HepG2 (cell line): ENCODE measurements at regions not wholly inside any gene's neighbourhood (a gene's known extent, or its start where the extent isn't known, plus 50 kb on each side); places are given as distances from the start of the nearest gene placed in this dataset.

ENCODE experiments used
- CBX2 ChIP-seq, 2 experiments: fragments of 200-600 bp in 1 of 2; sonication (generic); formaldehyde crosslinking in 1 of 2; IDR thresholded peaks; 2 replicates each; pipeline versions ENCODE4 v1.7.0 to v1.8.1; 2018 to 2022; ENCODE audit warnings: low read depth in 2 of 2, low read length in 1 of 2, mild to moderate bottlenecking in 1 of 2, missing genetic modification reagents in 1 of 2
- DPF2 ChIP-seq: sonication (generic); formaldehyde crosslinking; IDR thresholded peaks from 2 replicates; pipeline ENCODE4 v1.4.0; 2020; ENCODE audit warnings: mild to moderate bottlenecking, low read depth, missing genetic modification reagents, borderline replicate concordance
- ETV5 ChIP-seq: IDR thresholded peaks from 2 replicates; pipeline ENCODE4 v1.6.1; 2018; ENCODE audit warnings: missing biosample characterization, missing genetic modification reagents, inconsistent platforms, borderline replicate concordance
- MED8 ChIP-seq: sonication (generic); formaldehyde crosslinking; IDR thresholded peaks from 2 replicates; pipeline ENCODE4 v1.8.1; 2023; ENCODE audit warnings: mild to moderate bottlenecking, missing genetic modification reagents; ENCODE audit not compliant: insufficient replicate concordance
- NFE2L1 ChIP-seq: sonication (generic); formaldehyde crosslinking; IDR thresholded peaks from 2 replicates; pipeline ENCODE4 v1.4.0; 2020; ENCODE audit warnings: missing genetic modification reagents, mild to moderate bottlenecking, borderline replicate concordance
- PAWR ChIP-seq: sonication (generic); formaldehyde crosslinking; IDR thresholded peaks from 2 replicates; pipeline ENCODE4 v1.4.0; 2020; ENCODE audit warnings: missing genetic modification reagents, mild to moderate bottlenecking, borderline replicate concordance
- PITX1 ChIP-seq: sonication (generic); formaldehyde crosslinking; IDR thresholded peaks from 2 replicates; pipeline ENCODE4 v1.5.1; 2020; ENCODE audit warnings: mild to moderate bottlenecking, missing genetic modification reagents
- RARA ChIP-seq: IDR thresholded peaks from 2 replicates; pipeline ENCODE4 v1.6.1; 2016; ENCODE audit warnings: missing genetic modification reagents, missing compliant biosample characterization
- RCOR2 ChIP-seq: IDR thresholded peaks from 2 replicates; pipeline ENCODE4 v1.6.1; 2016; ENCODE audit warnings: missing biosample characterization, missing genetic modification reagents
- SMAD1 ChIP-seq: sonication (generic); formaldehyde crosslinking; IDR thresholded peaks from 2 replicates; pipeline ENCODE4 v1.4.0; 2020; ENCODE audit warnings: missing genetic modification reagents, low read depth, mild to moderate bottlenecking, borderline replicate concordance
- SRSF4 ChIP-seq: fragments of 200-400 bp; formaldehyde crosslinking; IDR thresholded peaks from one replicate; pipeline ENCODE4 v1.6.1; 2018; ENCODE audit warnings: mild to moderate bottlenecking, low read depth, low read length, moderate library complexity; ENCODE audit not compliant: poor library complexity, severe bottlenecking
- TBX3 ChIP-seq: fragments of 450-650 bp; IDR thresholded peaks from 2 replicates; pipeline ENCODE4 v1.6.1; 2017; ENCODE audit warnings: antibody characterized with exemption, mild to moderate bottlenecking, inconsistent platforms, borderline replicate concordance
- TOPORS ChIP-seq: sonication (generic); formaldehyde crosslinking; IDR thresholded peaks from 2 replicates; pipeline ENCODE4 v1.8.0; 2023; ENCODE audit warnings: mild to moderate bottlenecking, missing genetic modification reagents
- U2AF1 ChIP-seq: fragments of 200-400 bp; formaldehyde crosslinking; optimal IDR thresholded peaks from 2 replicates; pipeline ENCODE3; 2017; ENCODE audit warnings: mild to moderate bottlenecking, low read depth, low read length
- ZNF207 ChIP-seq: fragments of 450-650 bp; IDR thresholded peaks from 2 replicates; pipeline ENCODE4 v1.6.1; 2016; ENCODE audit warnings: antibody characterized with exemption, borderline replicate concordance
- ZNF232 ChIP-seq: sonication (generic); formaldehyde crosslinking; IDR thresholded peaks from 2 replicates; pipeline ENCODE4 v1.4.0; 2020; ENCODE audit warnings: missing genetic modification reagents, borderline replicate concordance
- ZNF674 ChIP-seq: sonication (generic); formaldehyde crosslinking; IDR thresholded peaks from 2 replicates; pipeline ENCODE4 v1.5.0; 2020; ENCODE audit warnings: low read depth, mild to moderate bottlenecking, missing genetic modification reagents
- ZNF790 ChIP-seq: sonication (generic); formaldehyde crosslinking; IDR thresholded peaks from 2 replicates; pipeline ENCODE4 v1.8.0; 2022; ENCODE audit warnings: missing genetic modification reagents, mild to moderate bottlenecking, borderline replicate concordance
- ZSCAN9 ChIP-seq: IDR thresholded peaks from 2 replicates; pipeline ENCODE4 v1.6.1; 2016; ENCODE audit warnings: borderline replicate concordance
- TF ChIP-seq, protein P1 (sequence below): sonication (generic); formaldehyde crosslinking; IDR thresholded peaks from 2 replicates; pipeline ENCODE4 v1.4.0; 2020; ENCODE audit warnings: missing genetic modification reagents
- TF ChIP-seq, protein P2 (sequence below): IDR thresholded peaks from 2 replicates; pipeline ENCODE4 v1.6.1; 2016; ENCODE audit warnings: low read depth, borderline replicate concordance
- TF ChIP-seq, protein P3 (sequence below): sonication (generic); formaldehyde crosslinking; IDR thresholded peaks from 2 replicates; pipeline ENCODE4 v1.4.0; 2020; ENCODE audit warnings: missing genetic modification reagents
- TF ChIP-seq, protein P4 (sequence below): sonication (generic); formaldehyde crosslinking; IDR thresholded peaks from 2 replicates; pipeline ENCODE4 v1.4.0; 2020; ENCODE audit warnings: mild to moderate bottlenecking, missing genetic modification reagents
- TF ChIP-seq, protein P5 (sequence below): sonication (generic); formaldehyde crosslinking; IDR thresholded peaks from 2 replicates; pipeline ENCODE4 v1.5.0; 2020; ENCODE audit warnings: mild to moderate bottlenecking, low read depth, missing genetic modification reagents, borderline replicate concordance

DNA sequence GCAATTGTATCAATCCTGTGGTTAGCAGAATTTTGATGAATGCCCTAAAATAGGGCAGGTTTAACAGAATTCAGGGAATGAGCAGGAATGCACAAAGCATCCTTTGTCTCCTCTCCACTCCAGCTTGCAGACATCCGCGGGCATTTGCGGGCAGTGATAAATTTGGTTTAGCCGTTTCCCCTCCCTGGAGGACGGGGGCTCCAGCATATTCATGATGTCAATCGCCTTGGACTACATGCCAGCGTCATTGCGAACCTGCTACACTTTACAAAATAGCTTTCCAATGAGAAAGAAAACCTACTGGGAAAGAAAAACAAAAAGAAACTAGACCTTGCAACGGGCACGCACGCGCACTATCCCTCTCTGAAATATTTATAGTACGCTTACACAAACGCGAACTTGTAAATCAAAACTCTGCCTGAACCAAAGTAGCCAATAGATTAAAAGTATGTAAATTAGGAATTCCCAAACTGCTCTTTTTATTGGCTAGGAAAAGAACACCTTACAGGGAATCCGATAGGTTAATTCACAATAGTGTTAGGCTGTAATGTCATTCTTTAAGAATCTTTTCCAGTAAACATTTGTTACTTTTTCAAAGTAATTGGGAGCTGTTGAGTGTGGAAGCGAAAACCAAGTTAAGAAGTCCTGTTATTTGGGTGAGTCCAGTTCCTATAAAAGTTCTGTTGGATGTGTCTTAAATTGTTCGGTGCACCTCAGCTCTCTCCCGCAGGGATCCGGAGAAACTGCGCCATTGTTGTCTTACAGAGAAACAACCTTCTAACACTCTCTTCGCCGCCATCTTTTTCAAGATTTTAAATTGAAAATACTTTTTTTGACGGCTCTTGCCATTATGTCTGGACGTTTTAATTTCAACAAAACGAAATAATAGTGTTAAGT is 136.7 kb downstream of the HFE start (continued):
- TF ChIP-seq, protein P1, sequence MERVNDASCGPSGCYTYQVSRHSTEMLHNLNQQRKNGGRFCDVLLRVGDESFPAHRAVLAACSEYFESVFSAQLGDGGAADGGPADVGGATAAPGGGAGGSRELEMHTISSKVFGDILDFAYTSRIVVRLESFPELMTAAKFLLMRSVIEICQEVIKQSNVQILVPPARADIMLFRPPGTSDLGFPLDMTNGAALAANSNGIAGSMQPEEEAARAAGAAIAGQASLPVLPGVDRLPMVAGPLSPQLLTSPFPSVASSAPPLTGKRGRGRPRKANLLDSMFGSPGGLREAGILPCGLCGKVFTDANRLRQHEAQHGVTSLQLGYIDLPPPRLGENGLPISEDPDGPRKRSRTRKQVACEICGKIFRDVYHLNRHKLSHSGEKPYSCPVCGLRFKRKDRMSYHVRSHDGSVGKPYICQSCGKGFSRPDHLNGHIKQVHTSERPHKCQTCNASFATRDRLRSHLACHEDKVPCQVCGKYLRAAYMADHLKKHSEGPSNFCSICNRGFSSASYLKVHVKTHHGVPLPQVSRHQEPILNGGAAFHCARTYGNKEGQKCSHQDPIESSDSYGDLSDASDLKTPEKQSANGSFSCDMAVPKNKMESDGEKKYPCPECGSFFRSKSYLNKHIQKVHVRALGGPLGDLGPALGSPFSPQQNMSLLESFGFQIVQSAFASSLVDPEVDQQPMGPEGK (CRISPR knock-in tag), result peak; percentile 74
- no peak for TF ChIP-seq U2AF1
- TF ChIP-seq SMAD1, result no peak
- TF ChIP-seq ETV5 (CRISPR knock-in tag), result peak; percentile 9; the same call in 1 of the 2 replicates
- TF ChIP-seq RCOR2 (CRISPR knock-in tag), result no peak
- TF ChIP-seq ZNF207, result no peak
- TF ChIP-seq ZNF232 (CRISPR knock-in tag), result no peak
- TF ChIP-seq, protein P2, sequence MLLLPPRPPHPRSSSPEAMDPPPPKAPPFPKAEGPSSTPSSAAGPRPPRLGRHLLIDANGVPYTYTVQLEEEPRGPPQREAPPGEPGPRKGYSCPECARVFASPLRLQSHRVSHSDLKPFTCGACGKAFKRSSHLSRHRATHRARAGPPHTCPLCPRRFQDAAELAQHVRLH, result no peak
- TF ChIP-seq, protein P3, sequence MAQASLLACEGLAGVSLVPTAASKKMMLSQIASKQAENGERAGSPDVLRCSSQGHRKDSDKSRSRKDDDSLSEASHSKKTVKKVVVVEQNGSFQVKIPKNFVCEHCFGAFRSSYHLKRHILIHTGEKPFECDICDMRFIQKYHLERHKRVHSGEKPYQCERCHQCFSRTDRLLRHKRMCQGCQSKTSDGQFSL (CRISPR knock-in tag), result no peak
- TF ChIP-seq RARA (CRISPR knock-in tag), result no peak
- no peak for TF ChIP-seq NFE2L1 (CRISPR knock-in tag)
- TF ChIP-seq ZSCAN9 (CRISPR knock-in tag), result peak; percentile 17; the same call in 1 of the 2 replicates
- no peak for TF ChIP-seq CBX2 (IDR thresholded peaks at IDR 0.05; ENCODE audit: low read depth, low read length)
- 0 out of 2 replicates have a peak, but pooled peaks have one; percentile 30 for TF ChIP-seq CBX2 (CRISPR knock-in tag; IDR thresholded peaks at IDR 0.05; ENCODE audit: low read depth)
- TF ChIP-seq DPF2 (CRISPR knock-in tag), result no peak
- no peak for TF ChIP-seq TBX3
- TF ChIP-seq, protein P4, sequence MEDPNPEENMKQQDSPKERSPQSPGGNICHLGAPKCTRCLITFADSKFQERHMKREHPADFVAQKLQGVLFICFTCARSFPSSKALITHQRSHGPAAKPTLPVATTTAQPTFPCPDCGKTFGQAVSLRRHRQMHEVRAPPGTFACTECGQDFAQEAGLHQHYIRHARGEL (CRISPR knock-in tag), result no peak
- TF ChIP-seq TOPORS (CRISPR knock-in tag), result no peak
- TF ChIP-seq ZNF790, result no peak
- no peak for TF ChIP-seq SRSF4
- no peak for TF ChIP-seq MED8 (CRISPR knock-in tag)
- no peak for TF ChIP-seq ZNF674 (CRISPR knock-in tag)
- 0 out of 2 replicates have a peak, but pooled peaks have one; percentile 22 for TF ChIP-seq PITX1 (CRISPR knock-in tag)
- TF ChIP-seq, protein P5, sequence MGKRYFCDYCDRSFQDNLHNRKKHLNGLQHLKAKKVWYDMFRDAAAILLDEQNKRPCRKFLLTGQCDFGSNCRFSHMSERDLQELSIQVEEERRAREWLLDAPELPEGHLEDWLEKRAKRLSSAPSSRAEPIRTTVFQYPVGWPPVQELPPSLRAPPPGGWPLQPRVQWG (CRISPR knock-in tag), result no peak
- no peak for TF ChIP-seq PAWR (CRISPR knock-in tag)
